Pancreas (tissue), 10 donors: ENCODE measurements at regions not wholly inside any gene's neighbourhood (a gene's known extent, or its start where the extent isn't known, plus 50 kb on each side); places are given as distances from the start of the nearest gene placed in this dataset.

Experiments
- ATAC-seq, 4 donors: fragments of 200-7000 bp; cut with Tn5 transposase; one replicate each; pipeline versions ENCODE4 v1.8.0 to v1.9.1; 2020; ENCODE audit warnings: mild to moderate bottlenecking in 4 of 4, moderate library complexity in 4 of 4
- DNase-seq, 6 donors: peaks; one replicate each; pipeline ENCODE4 v3.0.0-alpha.2; 2020
- FAIRE-seq: peaks from 2 replicates; lab custom pipeline; 2012; peaks lifted over from hg19 to GRCh38; lab: Jason Lieb, UNC
- H3K27ac ChIP-seq, 4 donors: fragments of 200-600 bp; sonication (generic); 1 replicate in 3 of 4; 2 replicates in 1 of 4; pipeline versions ENCODE4 v1.5.0 to v1.8.0; 2020
- H3K27me3 ChIP-seq, 4 donors: fragments of 200-600 bp; one replicate each; pipeline ENCODE4 v1.8.0; 2021
- H3K36me3 ChIP-seq, 3 donors: fragments of 200-600 bp; sonication (generic) in 1 of 3; one replicate each; pipeline versions ENCODE4 v1.5.0 to v1.8.0; 2020 to 2021
- H3K4me1 ChIP-seq, 3 donors: fragments of 200-600 bp; one replicate each; pipeline ENCODE4 v1.8.0; 2021
- H3K4me3 ChIP-seq, 4 donors: fragments of 200-600 bp; sonication (generic) in 2 of 4; one replicate each; pipeline versions ENCODE4 v1.5.0 to v1.8.0; 2020 to 2021
- H3K9me3 ChIP-seq, 4 donors: fragments of 200-600 bp; one replicate each; pipeline ENCODE4 v1.8.0; 2021
- WGBS, 2 donors: extraction: QIAGEN DNeasy Blood & Tissue Kit; methylation state at CpG; one replicate each; pipeline ENCODE4 v1.1.7; 2013; 5-methylcytosine and 5-hydroxymethylcytosine counted together
- intact Hi-C, 3 donors: fragments of 100-400 bp; cut with DNase I; formaldehyde crosslinking; loops; one replicate each; pipeline versions ENCODE4 v1.11.1 to v1.14.2; 2022
- TF ChIP-seq, protein P1 (sequence below), 4 donors: fragments of 200-600 bp; sonication (generic) in 3 of 4; IDR thresholded peaks; one replicate each; pipeline versions ENCODE4 v1.5.0 to v1.8.0; 2021; ENCODE audit warnings: antibody characterized with exemption in 4 of 4
- donor health status: healthy with polysubstance abuse.
- donor health status: DM: no; HTN: no; CAD: no; lungs with moderate emphysema.
- donor health status: DM: no; HTN: no; CAD: no.
- donor health status: control.
- donor health status: control.
- donor health status: Bipolar disorder and iron deficiency.
- donor health status: DM: yes; HTN: yes; CAD: no.
- donor health status: DM: no; HTN: no; CAD: no.
- donor health status: DM: no; HTN: no; CAD: no.
- donor health status: DM: yes; HTN: yes; CAD: no.

GRCh38 chrX:80246271-80246670, 174.0 kb upstream of the TENT5D start:
- FAIRE-seq = no peak
- intact Hi-C loops = no loop called here

GRCh38 chrX:80266287-80266686, 154.0 kb upstream of the TENT5D start:
- H3K9me3 ChIP-seq = no peaks in the 10 kb centered on the region
- no peaks in the 10 kb centered on the region for H3K4me1 ChIP-seq
- TF ChIP-seq, protein P1, sequence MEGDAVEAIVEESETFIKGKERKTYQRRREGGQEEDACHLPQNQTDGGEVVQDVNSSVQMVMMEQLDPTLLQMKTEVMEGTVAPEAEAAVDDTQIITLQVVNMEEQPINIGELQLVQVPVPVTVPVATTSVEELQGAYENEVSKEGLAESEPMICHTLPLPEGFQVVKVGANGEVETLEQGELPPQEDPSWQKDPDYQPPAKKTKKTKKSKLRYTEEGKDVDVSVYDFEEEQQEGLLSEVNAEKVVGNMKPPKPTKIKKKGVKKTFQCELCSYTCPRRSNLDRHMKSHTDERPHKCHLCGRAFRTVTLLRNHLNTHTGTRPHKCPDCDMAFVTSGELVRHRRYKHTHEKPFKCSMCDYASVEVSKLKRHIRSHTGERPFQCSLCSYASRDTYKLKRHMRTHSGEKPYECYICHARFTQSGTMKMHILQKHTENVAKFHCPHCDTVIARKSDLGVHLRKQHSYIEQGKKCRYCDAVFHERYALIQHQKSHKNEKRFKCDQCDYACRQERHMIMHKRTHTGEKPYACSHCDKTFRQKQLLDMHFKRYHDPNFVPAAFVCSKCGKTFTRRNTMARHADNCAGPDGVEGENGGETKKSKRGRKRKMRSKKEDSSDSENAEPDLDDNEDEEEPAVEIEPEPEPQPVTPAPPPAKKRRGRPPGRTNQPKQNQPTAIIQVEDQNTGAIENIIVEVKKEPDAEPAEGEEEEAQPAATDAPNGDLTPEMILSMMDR (IDR thresholded peaks at IDR 0.05) = no peak
- H3K27me3 ChIP-seq = no peaks in the 10 kb centered on the region
- no peak overlapping the region for H3K4me3 ChIP-seq
- peak overlapping the region in 1 of 4 donors; percentile 41 for H3K27ac ChIP-seq
- no peaks in the 10 kb centered on the region for H3K36me3 ChIP-seq
- intact Hi-C loops = no loop called here
- 79 to 89% methylated on average over 4 of the region's 4 CpGs for WGBS, 2 donors
- FAIRE-seq (no peak), DNase-seq (no peak), ATAC-seq (no peak)

More at GRCh38 chrX:80246271-80246670, 174.0 kb upstream of the TENT5D start:
- TF ChIP-seq, protein P1 (IDR thresholded peaks at IDR 0.05) = no peak
- peaks cover 0 to 6% (median 0%) of the 10 kb centered on the region in 4 donors for H3K27me3 ChIP-seq
- H3K4me3 ChIP-seq = no peak overlapping the region
- 21 to 38% methylated on average over 2 of the region's 2 CpGs for WGBS, 2 donors
- no peaks in the 10 kb centered on the region for H3K4me1 ChIP-seq
- no peak overlapping the region for H3K27ac ChIP-seq
- no peaks in the 10 kb centered on the region for H3K9me3 ChIP-seq
- H3K36me3 ChIP-seq = no peaks in the 10 kb centered on the region
- no peak for ATAC-seq
- no peak for DNase-seq

DNA sequence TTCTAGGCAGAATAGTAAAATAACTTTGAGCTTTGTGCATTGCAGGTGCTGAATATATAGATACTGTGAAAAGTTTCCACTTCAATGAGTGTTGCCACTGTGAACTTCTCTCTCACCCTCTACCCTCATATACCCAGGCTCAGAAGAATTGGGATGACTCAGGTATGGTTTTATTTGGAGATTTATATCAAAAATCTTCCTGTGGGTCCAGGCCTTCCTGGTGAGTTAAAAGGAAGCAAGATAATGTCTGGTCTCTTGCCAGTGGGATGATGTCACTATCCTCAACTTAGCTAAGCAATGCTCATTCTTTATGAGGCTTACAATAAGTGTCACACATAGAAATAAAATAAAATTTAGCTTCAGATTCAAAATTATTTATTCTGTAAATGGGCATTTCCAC, 153.3 kb upstream of the TENT5D start:
- H3K27ac ChIP-seq = peak overlapping the region in 1 of 4 donors; percentile 41
- H3K4me1 ChIP-seq = no peaks in the 10 kb centered on the region
- TF ChIP-seq, protein P1 (IDR thresholded peaks at IDR 0.05) = no peak
- intact Hi-C loops = no loop called here
- FAIRE-seq (no peak), ATAC-seq (peak in 2 of 4 donors; percentile 36 to 43), DNase-seq (peak in 1 of 6 donors; percentile 2)
- H3K27me3 ChIP-seq = no peaks in the 10 kb centered on the region
- no peaks in the 10 kb centered on the region for H3K36me3 ChIP-seq
- H3K9me3 ChIP-seq = no peaks in the 10 kb centered on the region
- no peak overlapping the region for H3K4me3 ChIP-seq

DNA sequence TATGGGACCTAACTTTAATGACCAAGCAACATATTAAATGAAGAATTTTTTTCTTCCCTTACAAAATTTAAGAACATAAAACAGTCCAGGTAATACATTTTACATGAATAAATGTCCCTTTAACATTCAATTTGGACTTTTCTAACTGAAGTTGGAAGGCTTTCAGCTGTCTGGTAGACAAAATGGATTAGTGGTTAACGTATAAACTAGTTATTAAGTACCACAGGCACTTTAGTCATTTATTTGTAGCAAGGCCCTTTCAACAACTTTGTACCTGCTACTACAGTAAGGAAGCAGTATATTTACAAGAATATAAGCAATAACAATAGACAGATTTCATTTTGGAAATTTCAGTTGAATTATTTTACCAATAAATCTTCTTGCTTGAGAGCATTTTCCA, 152.5 kb upstream of the TENT5D start:
- FAIRE-seq = no peak
- intact Hi-C loops = no loop called here

GRCh38 chrX:80282535-80282934, 137.7 kb upstream of the TENT5D start:
- intact Hi-C loops = no loop called here
- H3K36me3 ChIP-seq = no peaks in the 10 kb centered on the region
- H3K4me3 ChIP-seq = no peak overlapping the region
- no peaks in the 10 kb centered on the region for H3K9me3 ChIP-seq
- WGBS, 2 donors = 45 to 56% methylated on average over 2 of the region's 2 CpGs
- DNase-seq (no peak), FAIRE-seq (peak; percentile 96), ATAC-seq (no peak)
- H3K27ac ChIP-seq = no peak overlapping the region
- no peaks in the 10 kb centered on the region for H3K27me3 ChIP-seq
- TF ChIP-seq, protein P1 (IDR thresholded peaks at IDR 0.05) = peak in 2 of 4 donors; percentile 26 to 35
- H3K4me1 ChIP-seq = peaks cover 0 to 3% (median 0%) of the 10 kb centered on the region in 3 donors

More for the DNA sequence above, 152.5 kb upstream of the TENT5D start:
- TF ChIP-seq, protein P1 (IDR thresholded peaks at IDR 0.05) = no peak
- 34 to 52% methylated on average over 1 of the region's 1 CpG for WGBS, 2 donors
- ATAC-seq = peak in 1 of 4 donors; percentile 38
- no peaks in the 10 kb centered on the region for H3K27me3 ChIP-seq
- peak overlapping the region in 1 of 4 donors; percentile 47 for H3K27ac ChIP-seq
- no peak overlapping the region for H3K4me3 ChIP-seq
- no peak for DNase-seq
- no peaks in the 10 kb centered on the region for H3K4me1 ChIP-seq
- H3K36me3 ChIP-seq = no peaks in the 10 kb centered on the region
- H3K9me3 ChIP-seq = no peaks in the 10 kb centered on the region
